ENCODE measurements at regions not wholly inside any gene's neighbourhood (a gene's known extent, or its start where the extent isn't known, plus 50 kb on each side); places are given as distances from the start of the nearest gene placed in this dataset.

GRCh38 chr11:87430821-87431220 is 393.1 kb downstream of the TMEM135 start:
- Histone ChIP-seq H3K4me3 (ENCODE audit: extremely low read depth in 1 of 4, insufficient read depth in 2 of 4, low read depth in 3 of 4, low read length in 4 of 4) (no peak overlapping the region), H3K18ac (ENCODE audit: extremely low read depth, low read length) (no peak overlapping the region), H4K5ac (ENCODE audit: insufficient read length, low read depth, low read length) (no peak overlapping the region), H2BK12ac (ENCODE audit: low read depth, low read length) (no peak overlapping the region), H2AFZ (ENCODE audit: low read length) (no peak overlapping the region), H3K9ac (replicated peaks in 1 of 4; ENCODE audit: extremely low read depth in 1 of 4, low read depth in 3 of 4, low read length in 3 of 4) (no peak overlapping the region), H3K79me2 (ENCODE audit: control insufficient read depth in 1 of 2, insufficient read depth in 2 of 2, low read length in 2 of 2) (no peaks in the 10 kb centered on the region), H4K8ac (ENCODE audit: extremely low read depth, insufficient read depth, low read length) (no peak overlapping the region), H3K4me2 (ENCODE audit: insufficient read depth in 1 of 2, low read depth in 2 of 2, low read length in 2 of 2) (no peak overlapping the region), H3K79me1 (ENCODE audit: low read depth, low read length) (no peaks in the 10 kb centered on the region), H3K56ac (replicated peaks; ENCODE audit: insufficient read length, low read depth, low read length) (no peak overlapping the region), H2BK120ac (replicated peaks; ENCODE audit: low read depth, low read length) (no peak overlapping the region), H3K4ac (replicated peaks; ENCODE audit: insufficient read length, low read depth, low read length) (no peak overlapping the region), H4K20me1 (replicated peaks in 1 of 2; ENCODE audit: control insufficient read depth in 1 of 2, insufficient read depth in 2 of 2, low read length in 2 of 2) (no peaks in the 10 kb centered on the region), H2BK15ac (ENCODE audit: low read length) (no peak overlapping the region), H2BK20ac (ENCODE audit: low read length) (no peak overlapping the region), H3K23ac (ENCODE audit: insufficient read length) (no peak overlapping the region), H2AK5ac (ENCODE audit: low read depth, low read length) (no peak overlapping the region), H3K36me3 (ENCODE audit: control insufficient read depth in 2 of 4, insufficient read depth in 4 of 4, low read length in 3 of 4) (no peaks in the 10 kb centered on the region), H3K9me3 (ENCODE audit: insufficient read depth in 2 of 2, low read depth in 1 of 2, low read length in 1 of 2) (no peaks in the 10 kb centered on the region), H2BK5ac (ENCODE audit: low read depth, low read length) (no peak overlapping the region), H3K27me3 (replicated peaks in 1 of 4; ENCODE audit: control insufficient read depth in 3 of 4, extremely low read depth in 1 of 4, insufficient read depth in 3 of 4, low read length in 3 of 4) (no peaks in the 10 kb centered on the region), H4K91ac (replicated peaks; ENCODE audit: insufficient read length, low read length) (no peak overlapping the region), H3K23me2 (ENCODE audit: low read depth, low read length) (no peaks in the 10 kb centered on the region; the same call in 1 of the 2 replicates), H3K14ac (ENCODE audit: insufficient read length) (no peak overlapping the region), H3K4me1 (replicated peaks in 1 of 4; ENCODE audit: control insufficient read depth in 3 of 4, insufficient read depth in 4 of 4, low read length in 3 of 4) (no peaks in the 10 kb centered on the region), H3K27ac (ENCODE audit: low read depth, low read length) (no peak overlapping the region)
- DNase-seq (ENCODE audit: low read depth in 1 of 2, low spot score in 2 of 2) (no peak), FAIRE-seq (no peak)
- WGBS, 2 experiments (ENCODE audit: extremely low coverage in 1 of 2, insufficient coverage in 1 of 2, insufficient read length in 1 of 2, insufficient replicate concordance in 2 of 2, low coverage in 1 of 2, low lambda C conversion rate in 2 of 2, missing lambda C conversion rate in 1 of 2): 71% methylated on average over 3 of the region's 3 CpGs; no CpG with 5 or more reads in 1 of the 2 experiments
- POLR2A ChIA-PET (ENCODE audit: partially characterized antibody): no interaction called here
- CTCF ChIA-PET (ENCODE audit: partially characterized antibody): interaction anchor here (0.6 to 4.0 kb wide), 3 partner anchors 9 to 737 kb away, joined by 3 to 22 read pairs (median 4); no protein-coding TSS in a partner anchor
- TF ChIP-seq CTCF (IDR thresholded peaks at IDR 0.05; ENCODE audit: control extremely low read depth in 1 of 3, insufficient read depth in 1 of 3, low read depth in 1 of 3, low read length in 3 of 3): no peak
- TF ChIP-seq BACH1 (IDR thresholded peaks at IDR 0.05; ENCODE audit: low read length): no peak
- no peak for TF ChIP-seq CTBP2 (IDR thresholded peaks at IDR 0.05; ENCODE audit: borderline replicate concordance, insufficient read depth, insufficient read length, low read length)
- no peak for TF ChIP-seq ATF3 (IDR thresholded peaks at IDR 0.05; ENCODE audit: insufficient read depth, low read depth, low read length)
- no peak for TF ChIP-seq KDM1A (IDR thresholded peaks at IDR 0.05; ENCODE audit: borderline replicate concordance, low read length)
- TF ChIP-seq EP300 (IDR thresholded peaks at IDR 0.05; ENCODE audit: borderline replicate concordance in 1 of 2, low read depth in 2 of 2, low read length in 2 of 2): no peak
- no peak for TF ChIP-seq CBX8 (IDR thresholded peaks at IDR 0.05; ENCODE audit: borderline replicate concordance, low read depth, low read length)
- TF ChIP-seq PHF8 (conservative IDR thresholded peaks at IDR 0.05; ENCODE audit: low read depth, low read length): no peak
- TF ChIP-seq YY1 (IDR thresholded peaks at IDR 0.05; ENCODE audit: low read depth, low read length): no peak
- TF ChIP-seq NRF1 (IDR thresholded peaks at IDR 0.05; ENCODE audit: low read depth, low read length): no peak
- TF ChIP-seq EGR1 (IDR thresholded peaks at IDR 0.05; ENCODE audit: borderline replicate concordance, low read depth, low read length): no peak
